HG02759 (cell line): ENCODE measurements at regions not wholly inside any gene's neighbourhood (a gene's known extent, or its start where the extent isn't known, plus 50 kb on each side); places are given as distances from the start of the nearest gene placed in this dataset.

Experiments used
- ATAC-seq: cut with Tn5 transposase; IDR thresholded peaks from one replicate; pipeline ENCODE4 v1.9.1; 2021; ENCODE audit warnings: mild to moderate bottlenecking, moderate library complexity; ENCODE audit not compliant: unreplicated experiment

DNA sequence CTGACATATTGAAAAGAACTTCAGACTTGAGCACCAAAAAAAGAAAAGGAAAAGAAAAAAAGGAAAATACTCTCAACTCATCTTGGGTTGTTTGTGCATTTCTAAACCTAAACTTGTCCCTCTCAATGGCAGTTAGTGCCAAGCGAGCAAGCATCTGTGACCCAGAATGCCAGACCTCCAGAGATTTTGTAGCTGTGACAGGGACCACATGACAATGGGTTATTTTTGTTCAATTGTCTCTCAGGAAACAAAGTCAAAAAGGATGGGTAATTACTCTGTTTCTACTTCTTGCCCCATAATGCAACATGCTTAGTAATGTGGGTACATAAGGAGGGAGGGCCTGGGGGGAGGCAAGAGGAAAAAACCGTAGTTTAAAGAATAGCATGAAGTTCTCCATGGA lies 285.7 kb upstream of the RTL1 start:
- no peak for ATAC-seq

- ATAC-seq: no peak
Observed at GRCh38 chr14:101189962-101190560, 286.5 kb upstream of the RTL1 start.

DNA sequence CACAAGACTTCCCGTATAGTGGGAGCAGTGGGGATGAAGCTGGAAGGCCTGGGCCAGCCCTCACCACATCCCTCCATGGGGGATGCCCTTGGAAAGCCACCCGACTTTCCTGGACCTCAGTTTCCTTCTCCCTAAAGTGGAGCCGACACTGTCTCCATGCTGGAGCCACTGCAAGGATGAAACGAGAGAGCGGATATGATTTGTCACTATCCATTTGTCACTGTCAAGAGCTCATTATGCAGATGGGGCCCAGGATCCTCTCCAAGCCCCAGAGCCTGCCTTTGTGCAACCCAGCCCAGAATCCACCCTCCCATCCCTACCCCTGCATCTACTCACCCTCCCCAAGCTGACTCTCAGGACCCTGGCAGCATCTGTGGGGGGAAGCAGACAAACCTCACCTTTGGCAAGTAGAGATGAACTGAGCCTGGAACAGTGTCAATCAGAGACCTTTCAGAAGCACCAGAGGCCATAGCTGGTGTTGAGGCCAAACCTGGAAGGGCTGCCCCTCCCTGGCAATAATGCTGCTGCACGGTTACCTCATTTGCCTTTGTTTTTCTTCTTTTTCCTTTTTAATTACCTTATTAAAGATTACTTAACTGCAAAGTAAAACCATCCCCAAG lies 287.7 kb upstream of the RTL1 start:
- no peak for ATAC-seq

DNA sequence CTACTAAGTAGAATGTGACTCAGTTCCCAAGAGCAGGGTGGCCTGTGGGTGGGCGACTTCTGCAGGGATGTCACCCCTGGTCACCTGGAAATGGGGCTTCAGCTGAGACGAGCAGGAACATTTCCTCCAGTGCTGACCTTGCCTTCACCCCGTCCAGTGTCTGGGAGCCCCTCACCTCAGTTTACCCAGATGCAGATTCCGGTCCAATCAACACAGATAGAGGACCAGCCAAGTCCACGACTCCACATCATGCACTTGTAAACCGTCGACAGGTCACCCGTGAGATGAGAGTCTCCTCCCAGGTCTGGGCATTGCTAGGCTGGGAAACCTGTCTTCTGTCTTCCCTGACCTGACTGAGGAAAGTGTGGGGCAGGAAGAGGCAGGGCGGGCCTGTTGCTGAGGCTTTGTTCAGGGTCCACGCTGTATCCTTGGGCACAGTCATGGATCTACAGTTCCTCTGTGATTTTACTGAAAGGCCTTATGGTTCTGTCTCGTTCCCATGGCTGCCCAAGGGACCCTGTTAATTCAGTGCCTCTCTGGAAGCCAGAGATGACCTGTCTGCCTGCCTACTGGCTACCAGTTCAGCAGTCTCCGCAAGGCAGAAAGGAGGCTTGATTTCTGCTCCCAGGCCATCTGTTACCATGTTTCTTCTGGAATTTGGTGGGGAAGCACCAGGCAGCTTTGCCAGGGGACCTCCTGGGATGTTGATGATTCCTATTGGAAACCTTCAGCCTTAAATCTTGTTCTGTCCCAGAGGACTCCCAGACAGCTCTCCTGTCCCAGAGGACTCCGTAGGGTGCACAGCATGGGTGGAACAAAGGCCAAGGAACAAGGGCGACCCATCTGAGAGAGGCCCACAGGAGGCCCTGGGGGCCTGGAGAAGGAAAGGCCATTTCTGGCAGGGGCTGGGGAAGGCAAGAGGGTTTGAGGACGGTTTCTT lies 288.5 kb upstream of the RTL1 start:
- no peak for ATAC-seq

DNA sequence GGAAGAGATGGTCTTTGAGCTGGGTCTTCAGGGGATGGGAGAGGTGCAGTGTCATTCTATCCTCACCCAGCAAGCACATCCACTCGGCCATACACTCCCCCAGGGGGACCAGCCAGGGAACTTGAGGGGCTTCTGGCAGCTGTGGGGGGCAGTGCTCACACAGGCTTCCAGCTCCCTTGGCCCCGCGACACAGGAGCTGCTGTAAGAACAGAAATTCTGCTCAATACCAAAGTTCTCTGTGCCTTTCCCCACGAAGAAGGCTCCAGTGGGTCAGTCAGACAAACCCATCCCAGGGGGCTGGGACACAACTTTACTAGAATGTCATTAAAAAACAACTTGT lies 289.1 kb upstream of the RTL1 start:
- no peak for ATAC-seq

GRCh38 chr14:101193106-101193844 lies 289.8 kb upstream of the RTL1 start:
- ATAC-seq: no peak

- no peak for ATAC-seq
Observed at GRCh38 chr14:101193845-101194372, 290.4 kb upstream of the RTL1 start.

- ATAC-seq: no peak
Observed at GRCh38 chr14:101194373-101195308, 291.1 kb upstream of the RTL1 start.

- ATAC-seq: no peak
Observed at GRCh38 chr14:101195309-101195901, 291.9 kb upstream of the RTL1 start.

GRCh38 chr14:101196051-101196712 lies 292.7 kb upstream of the RTL1 start:
- ATAC-seq: no peak

- no peak for ATAC-seq
Observed at GRCh38 chr14:101196795-101197590, 293.5 kb upstream of the RTL1 start.

DNA sequence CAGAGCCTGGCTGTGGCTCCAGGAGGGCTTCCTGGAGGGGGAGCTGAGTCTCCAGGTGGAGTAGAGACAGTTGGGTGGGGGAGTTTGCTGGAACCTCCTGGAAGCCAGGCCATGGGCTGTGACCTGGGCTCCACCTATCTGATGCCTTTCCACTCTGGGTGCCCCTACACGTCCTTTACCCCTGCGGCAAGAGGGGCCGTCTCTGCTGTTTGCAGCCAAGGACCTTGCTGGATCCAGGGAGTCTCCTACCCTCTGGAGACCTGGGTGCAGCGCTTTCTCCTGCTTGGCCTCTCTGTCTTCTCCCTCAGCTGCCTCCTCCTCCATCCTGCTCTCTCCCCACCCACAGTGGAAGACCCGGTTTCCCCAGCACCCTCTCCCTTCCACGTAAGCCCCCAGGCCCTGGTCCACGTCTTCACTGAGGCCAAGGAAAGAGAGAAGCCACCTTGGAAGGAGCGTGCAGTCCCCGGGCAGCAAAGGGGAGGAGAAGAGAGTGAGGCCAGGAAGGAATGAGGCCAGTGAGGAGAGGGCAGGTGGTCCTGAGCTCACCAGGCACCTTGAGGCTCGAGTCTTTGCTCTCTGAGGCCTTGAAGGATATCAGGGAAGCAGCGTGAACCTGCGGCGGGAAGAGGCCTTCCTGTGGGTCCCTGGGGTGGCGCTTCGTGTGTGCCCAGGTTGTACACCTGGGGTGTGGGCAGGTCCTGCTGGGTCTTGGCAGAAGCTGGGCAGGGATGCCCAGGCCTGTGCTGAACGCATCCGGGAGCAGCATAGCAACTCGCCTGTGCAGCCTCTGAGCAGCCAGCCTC lies 294.3 kb upstream of the RTL1 start:
- ATAC-seq: no peak

DNA sequence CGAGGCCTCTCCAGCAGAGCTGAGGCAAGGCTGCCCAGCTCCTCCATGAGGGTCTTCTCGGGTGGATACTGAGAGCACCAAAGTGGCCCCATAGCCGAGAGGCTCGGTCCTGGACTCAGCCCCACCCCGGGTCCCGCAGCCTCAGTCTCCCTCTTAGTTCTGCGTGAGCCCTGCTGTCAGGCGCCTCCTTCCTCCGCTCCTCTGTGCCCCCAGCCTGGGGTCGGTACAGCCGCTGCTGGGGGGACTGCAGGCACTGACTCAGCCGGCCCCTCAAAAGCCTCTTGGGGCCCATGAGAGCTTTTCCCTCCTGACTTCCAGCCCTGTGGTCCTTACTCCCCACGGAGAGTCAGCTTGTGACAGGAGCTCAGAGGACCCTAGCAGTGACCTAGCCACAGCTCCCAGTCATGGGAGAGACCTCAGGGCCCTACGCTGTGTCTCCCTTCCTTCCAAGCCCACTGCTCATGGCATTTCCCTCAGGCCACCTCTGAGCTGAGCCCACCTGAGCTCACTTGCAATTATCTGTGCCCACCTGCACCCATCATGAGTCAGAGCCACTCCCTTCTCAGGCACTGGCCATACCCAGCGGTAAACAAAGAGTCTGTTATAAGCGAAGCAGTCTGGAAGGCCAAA lies 295.0 kb upstream of the RTL1 start:
- ATAC-seq: no peak

DNA sequence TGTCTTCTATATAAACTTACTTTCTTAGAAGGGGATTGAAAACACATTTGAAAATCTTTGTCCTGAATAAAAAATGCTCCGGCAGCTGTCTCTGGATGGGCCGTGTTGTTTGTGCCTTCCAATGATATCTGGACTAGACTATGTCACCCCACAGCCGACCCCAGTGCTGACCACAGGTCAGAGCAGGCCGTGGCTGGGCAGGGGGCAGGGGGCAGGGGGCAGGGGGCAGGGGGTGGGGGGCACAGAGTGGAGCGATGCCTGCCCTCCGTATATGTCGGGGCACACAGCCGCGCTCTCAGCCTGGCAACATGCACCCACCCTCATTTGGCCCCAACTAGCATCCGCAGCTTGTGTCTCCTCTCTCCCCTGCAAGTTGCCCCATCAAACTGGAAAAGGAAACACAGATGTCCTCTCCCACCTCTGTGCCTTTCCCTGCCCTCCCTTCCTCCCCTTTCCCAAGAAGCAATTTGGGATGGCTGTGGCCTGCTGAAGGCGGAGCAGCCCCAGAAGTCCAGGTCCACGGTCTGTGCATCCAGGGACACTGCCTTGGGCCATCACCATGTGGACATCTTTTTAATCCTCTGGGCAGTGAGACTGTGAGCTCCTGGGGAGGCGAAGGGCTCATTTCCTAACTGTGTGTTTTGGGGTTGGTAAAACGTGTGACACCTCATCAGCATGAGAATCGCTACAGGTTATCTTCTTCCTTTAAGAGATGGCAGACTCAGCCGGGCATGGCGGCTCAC lies 295.7 kb upstream of the RTL1 start:
- no peak for ATAC-seq

DNA sequence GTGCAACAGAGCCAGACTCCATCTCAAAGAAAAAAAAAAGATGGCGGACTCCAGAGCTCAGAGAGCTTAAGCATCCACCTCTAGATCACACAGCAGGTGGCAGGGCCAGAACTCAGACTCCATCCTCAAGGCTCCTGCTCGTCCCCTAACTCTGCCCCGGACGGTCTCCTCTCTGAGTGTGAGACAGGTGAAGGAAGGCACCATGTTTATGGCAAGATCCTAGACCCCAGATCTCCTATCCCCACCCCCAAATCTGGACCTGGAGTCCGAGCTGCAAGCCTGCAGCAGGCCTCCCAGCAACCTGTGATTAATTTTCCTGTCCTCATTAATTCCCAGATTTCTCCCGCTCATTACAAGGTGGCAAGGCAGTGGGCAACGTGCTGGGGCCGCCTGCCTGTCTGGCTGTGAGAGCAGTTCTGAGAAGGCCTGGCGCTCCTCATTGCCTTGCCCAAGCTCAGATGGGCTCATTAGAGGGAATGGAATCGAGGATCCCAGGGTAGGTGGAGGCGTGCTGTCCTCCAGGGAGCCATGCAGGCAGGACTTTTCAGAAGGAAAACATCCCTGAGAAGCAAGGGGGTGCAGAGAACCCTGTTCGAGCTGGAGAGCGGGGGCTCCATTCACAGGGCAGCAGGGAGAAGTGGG lies 296.6 kb upstream of the RTL1 start:
- ATAC-seq: no peak
